Dermis blood vessel endothelial cell (primary cell): ENCODE measurements at regions not wholly inside any gene's neighbourhood (a gene's known extent, or its start where the extent isn't known, plus 50 kb on each side); places are given as distances from the start of the nearest gene placed in this dataset.

ENCODE experiments used
- DNase-seq: peaks from one replicate; pipeline ENCODE4 v3.0.0; 2010

DNA sequence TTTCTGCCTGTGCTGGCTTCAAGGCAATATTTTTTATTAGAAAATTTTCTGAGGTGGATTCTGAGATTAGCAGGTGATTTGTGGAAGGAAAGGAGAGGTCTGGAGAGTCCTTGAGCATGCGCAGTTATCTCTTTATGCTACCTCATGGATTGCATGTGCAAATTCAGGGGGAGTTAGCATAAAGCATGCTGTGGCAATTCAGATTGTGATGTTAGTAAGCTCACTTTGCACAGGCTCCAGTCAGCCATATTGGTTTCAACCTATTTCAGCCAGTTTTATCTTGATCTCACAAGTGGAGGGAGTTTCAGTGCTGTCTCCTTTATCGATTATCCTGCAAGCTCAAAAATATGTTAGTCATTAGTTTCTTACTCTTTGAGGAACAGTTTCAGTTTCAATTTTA is 2012.3 kb upstream of the PIK3C3 start:
- DNase-seq = no peak

DNA sequence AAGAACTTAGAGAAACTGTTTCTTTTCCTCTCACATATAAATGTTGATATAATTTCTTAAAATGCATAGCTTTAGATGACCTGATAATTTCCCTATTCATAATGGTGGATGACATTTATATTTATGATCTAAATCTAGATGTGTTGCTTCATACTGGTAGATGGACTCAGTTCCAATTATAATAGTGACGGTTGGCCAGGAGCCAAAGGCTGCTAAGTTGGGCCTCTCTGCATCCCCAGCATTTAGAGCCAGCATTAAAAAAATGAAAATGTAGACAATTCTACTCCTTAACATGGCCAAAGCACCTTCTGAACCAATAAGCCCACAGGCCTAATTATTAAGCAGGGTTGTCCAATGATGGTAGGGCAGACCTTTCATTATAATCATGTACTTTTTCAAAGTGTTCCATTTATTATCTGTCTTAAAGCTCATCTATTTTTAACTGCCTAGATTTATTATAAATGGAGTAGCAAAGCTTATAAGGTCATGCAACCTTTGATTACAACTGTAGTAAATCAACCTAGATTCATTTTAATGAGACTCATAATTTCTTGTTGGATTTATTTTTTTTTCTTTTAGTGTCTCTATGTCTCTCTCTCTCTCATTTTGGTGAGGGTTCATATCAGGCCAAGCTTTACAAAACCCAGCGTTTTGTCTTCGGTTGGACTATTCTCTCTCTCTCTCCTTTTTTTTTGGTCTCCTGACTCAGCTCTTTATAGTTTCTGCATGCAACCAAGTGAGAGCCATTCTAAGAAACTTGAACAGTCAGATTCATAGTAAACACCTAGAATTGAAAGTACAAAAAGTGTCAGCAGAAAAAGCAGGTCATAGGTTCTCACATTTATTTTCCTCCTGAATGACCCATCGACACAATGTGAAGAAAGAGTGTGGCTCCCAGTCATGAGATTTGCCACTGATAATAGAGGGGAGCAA is 2016.1 kb upstream of the PIK3C3 start:
- no peak for DNase-seq

DNA sequence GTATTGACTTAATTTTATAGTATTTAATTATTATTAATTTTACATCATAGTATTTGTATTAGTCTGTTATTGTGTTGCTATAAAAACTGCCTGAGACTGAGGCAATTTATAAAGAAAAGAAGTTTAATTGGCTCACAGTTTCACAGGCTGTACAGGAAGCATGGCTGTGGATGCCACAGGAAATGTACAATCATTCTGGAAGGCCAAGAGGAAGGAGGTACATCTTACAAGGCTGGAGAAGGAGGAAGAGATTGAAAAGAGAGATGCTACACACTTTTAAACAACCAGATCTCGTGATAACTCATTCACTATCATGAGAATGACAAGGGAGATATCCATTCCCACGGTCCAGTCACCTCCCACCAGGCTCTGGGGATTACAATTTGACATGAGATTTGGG is 2019.4 kb upstream of the PIK3C3 start:
- DNase-seq = peak; percentile 58

- no peak for DNase-seq
Observed at GRCh38 chr18:39918847-39919246, 2036.2 kb upstream of the PIK3C3 start.

DNA sequence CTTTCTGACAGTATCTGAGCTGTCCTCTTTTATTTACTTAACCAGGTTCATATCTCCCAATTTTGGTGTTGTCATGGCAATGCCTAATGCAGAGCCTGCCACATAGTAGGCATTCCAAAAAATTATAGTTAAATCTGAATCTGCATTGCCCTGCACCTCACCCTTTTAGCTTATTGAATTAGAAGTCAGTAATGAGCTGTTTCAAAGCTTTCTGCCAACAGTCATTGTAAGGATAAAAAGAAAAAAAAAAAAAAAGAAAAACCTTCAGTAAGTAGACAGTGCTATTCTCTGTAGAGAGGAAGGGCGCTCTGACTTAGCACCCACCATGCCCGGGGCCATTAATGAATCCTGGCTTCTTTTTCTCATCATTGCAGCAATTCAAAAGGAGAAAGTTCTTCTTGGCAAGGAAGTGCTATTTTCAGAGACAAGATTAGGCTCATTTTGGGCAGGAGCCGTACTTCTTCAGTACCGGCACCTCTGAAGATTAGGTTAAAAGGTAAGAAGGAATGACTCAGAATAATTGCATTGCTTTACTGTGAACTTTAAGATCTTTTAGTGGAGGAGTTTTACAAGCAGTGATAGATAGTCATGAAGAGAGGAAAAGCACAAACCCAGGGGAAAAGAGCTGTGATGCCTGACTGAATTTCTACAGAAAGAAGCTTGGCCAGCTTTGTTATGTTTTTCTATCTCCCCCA is 2041.2 kb upstream of the PIK3C3 start:
- no peak for DNase-seq

- DNase-seq = no peak
Observed at GRCh38 chr18:39911716-39912115, 2043.3 kb upstream of the PIK3C3 start.

GRCh38 chr18:39909706-39910105 is 2045.3 kb upstream of the PIK3C3 start:
- no peak for DNase-seq

- no peak for DNase-seq
Observed at GRCh38 chr18:39886136-39886535, 2068.9 kb upstream of the PIK3C3 start.

DNA sequence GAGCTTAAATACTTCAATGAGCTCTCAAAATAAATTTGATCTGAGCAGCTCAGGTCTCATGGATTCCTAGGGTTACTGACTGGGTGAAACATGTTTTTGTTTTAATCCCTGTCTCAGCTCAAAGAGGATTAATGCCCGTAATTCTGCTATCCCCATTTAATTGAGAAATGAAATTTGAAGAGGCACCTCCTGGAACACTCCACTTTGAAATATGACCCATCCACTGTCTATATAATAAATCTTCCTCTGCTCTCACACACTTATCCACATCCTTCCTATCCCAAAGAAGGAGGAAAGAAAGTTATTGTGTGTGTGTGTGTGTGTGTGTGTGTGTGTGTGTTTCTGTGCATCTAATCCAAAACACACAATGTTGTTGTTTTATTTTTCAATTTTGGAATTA is 2082.4 kb upstream of the PIK3C3 start:
- no peak for DNase-seq

DNA sequence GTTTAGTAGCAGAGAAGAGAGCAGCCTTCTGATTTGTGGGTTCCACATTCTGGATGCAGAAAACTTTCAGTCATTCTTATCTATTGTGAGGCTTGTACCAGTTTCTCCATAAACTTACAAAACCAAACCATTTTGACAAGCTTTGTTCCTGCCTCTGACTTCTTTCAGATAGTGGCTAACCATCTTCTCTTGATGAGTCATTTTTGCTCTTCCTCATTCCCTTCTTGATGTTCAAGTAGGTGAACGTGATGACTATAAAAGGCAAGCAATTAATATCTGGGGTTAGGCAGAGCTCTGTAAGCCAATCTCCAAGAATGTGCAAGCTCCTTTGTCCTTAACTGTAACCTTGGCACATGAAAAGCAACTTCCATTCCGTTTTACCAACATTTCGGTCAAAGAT is 2083.1 kb upstream of the PIK3C3 start:
- no peak for DNase-seq

DNA sequence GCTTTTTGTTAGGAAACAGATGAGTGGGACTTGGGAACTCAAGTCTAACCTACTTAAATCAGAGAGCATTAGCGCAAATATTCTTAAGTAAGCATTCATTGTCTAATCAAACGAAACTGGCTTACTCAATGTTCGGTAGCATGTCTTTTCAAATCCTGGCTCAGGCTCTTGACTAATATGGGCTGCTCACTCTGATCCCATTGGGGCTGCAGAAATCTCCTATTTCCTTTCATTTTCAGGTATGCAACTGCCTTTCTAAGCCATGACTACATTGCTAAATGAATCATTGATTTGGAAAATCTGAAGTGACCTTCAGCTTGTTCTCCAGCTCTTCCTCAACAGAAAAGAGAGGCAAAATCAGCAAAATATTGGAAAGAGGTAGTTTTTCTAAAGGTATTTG is 2084.4 kb upstream of the PIK3C3 start:
- DNase-seq = no peak

- DNase-seq = peak; percentile 5
Observed at GRCh38 chr18:39863916-39864315, 2091.1 kb upstream of the PIK3C3 start.

DNA sequence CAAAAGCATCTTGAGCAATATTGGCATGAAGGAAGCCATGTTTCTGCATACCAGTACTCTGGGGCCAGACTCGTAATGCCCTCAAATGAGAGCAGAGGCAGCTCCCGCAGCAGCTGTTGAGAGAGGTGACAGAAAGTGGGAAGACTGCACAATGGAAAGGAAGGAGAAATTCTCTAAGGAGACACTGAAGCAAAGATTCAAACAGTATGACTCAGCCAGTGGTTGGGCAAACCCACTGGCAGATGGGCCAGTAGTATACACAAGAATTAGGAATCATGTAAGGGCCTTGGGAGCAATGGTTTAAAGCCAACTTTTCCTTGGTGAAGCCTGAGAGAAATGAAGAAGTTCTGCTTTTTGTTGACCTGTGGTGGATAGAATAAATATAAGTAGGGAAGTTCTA is 2092.7 kb upstream of the PIK3C3 start:
- no peak for DNase-seq

- no peak for DNase-seq
Observed at GRCh38 chr18:39854291-39854690, 2100.7 kb upstream of the PIK3C3 start.

DNA sequence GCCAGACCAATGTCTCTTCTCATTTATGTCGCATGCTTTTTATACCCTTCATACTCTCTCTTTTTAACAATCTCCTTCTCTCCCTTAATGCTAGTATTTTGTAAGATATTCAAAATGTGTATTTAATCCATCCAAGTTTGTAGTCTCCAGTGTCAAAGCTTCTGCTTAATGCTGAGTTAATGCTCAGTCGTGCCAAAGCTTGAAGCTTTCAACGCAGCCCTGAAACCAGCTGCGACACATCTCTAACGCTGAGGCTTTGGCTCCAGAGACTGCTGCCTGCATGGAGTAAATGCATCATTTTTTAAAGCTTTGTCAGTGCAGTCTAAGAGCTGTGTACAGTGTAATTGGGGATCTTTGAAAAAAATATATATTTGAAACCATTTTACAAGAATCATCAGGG is 2108.8 kb upstream of the PIK3C3 start:
- no peak for DNase-seq

GRCh38 chr18:39845631-39846030 is 2109.4 kb upstream of the PIK3C3 start:
- DNase-seq = no peak

GRCh38 chr18:39845106-39845505 is 2109.9 kb upstream of the PIK3C3 start:
- DNase-seq = peak; percentile 7

DNA sequence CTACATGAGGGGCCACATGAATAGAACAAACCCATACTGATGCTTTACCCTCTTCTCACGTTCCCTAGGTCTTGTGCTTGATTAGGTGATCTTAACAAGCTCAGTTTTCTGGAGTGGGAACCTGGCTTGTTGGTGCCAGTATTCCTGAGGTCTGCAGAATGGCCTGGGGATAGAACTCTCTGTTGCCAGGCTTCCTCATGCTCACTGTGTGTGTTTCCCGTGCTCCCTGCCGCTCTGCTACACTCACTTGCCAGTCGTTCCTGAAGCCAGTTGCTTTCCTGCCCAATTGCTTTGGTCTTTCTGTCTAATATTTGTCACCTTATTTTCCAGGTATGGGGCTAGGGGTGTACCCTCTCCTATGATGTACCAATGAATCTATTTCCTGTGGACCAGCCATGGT is 2111.5 kb upstream of the PIK3C3 start:
- DNase-seq = no peak

GRCh38 chr18:39842366-39842914 is 2112.6 kb upstream of the PIK3C3 start:
- no peak for DNase-seq

DNA sequence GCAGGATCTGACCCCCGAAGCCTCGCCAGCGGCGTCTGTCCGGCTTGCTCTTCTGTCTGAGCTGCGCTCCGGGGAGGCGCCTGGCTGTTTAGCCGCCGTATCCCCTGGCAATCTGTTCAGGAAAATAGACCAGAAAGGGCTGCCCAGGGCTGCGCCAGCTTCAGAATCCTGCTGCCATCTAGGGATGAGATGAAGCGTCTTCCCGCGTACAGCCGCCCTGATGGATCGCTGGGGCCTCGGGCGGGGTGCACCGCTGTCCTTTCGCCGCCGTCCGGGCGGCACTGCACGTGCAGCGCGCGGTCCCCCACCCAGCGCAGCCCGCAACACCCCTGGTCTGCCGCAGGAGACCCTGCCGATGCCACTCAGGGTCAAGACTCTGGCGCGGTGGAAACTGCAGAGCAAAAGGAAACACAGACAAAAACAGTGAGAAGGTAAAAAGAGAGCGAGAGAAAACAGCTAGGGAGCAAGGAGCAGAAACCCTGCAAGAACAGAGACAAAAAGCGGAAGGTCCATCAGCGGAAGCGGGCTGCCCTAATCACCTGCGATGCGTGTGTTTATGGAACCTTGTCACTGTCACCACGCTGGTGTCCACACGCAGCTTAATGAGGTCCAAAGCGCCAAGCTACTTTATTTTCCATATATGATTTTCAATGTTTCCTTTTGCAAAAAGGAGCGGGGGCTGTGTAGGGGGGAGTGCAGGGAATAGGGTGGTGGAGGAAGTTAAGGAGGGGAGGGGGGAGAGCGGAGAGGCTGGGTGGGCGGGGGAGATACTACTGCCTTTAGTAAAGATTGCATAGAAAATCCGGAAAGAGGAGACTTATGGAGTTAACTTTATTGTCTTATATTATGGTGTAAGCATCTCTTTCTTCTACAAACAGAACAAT is 2113.3 kb upstream of the PIK3C3 start:
- DNase-seq = peak; percentile 82

DNA sequence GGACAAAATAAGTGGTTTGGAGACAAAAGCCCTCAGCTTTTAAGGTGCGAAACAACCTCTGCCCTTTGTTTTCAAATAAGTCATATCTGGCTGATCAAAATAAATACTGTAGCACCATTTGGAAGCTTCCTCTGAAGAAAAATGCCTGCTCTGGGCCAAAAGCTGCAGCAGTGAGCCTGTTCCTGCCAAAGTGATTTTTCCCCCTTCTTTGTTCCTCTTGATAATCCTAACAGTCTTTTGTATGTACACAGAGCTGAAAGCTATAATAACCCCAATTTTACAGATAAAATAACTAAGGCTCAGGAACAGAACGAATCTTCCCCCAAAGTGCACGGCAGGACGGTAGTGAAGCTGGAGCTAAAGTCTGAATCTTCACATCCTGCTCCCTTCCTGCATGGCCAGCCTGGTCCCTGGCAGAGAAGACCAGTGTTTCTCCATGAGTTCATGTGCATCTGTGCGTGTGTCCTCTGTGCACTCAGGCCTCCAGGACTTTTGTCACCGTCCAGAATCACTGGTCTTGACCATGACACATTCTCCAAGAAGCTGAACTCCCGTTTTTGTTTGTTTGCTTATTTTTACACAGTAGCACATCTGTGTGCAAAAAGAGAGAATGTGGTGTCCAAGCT is 2114.1 kb upstream of the PIK3C3 start:
- peak; percentile 45 for DNase-seq

DNA sequence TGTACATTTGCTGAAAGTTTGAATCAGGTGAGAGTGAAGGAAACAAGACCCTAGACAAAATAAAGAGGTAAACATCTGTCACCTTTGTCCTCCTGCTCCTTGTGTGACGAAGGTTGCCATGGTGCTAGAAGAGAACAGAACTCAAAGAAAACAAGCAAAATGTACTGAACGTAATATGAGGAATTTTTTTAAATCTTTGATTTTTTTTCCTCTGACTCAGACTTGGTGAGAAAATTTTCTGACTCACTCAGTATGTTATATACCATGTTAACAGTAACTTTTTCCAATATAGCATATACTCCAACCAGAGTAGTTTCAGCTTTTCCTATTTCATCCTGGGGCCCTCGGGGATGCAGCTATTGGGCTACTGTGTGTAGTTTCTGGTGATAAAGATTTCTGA is 2114.6 kb upstream of the PIK3C3 start:
- DNase-seq = peak; percentile 70
